GM11168 (cell line): ENCODE measurements at regions not wholly inside any gene's neighbourhood (a gene's known extent, or its start where the extent isn't known, plus 50 kb on each side); places are given as distances from the start of the nearest gene placed in this dataset.
"Not testable (repeated sequence)": the region's sequence is repeated elsewhere in the genome, so short reads cannot be mapped to it uniquely, and the experiment has no call there.

Source experiments
- in situ Hi-C: fragments of 300-500 bp; cut with MboI; formaldehyde crosslinking; loops from one replicate; pipeline ENCODE4 v1.12.0; 2022; ENCODE audit warnings: low sequenced_read_pairs; ENCODE audit not compliant: unreplicated experiment

GRCh38 chr4:79673377-79673776 is 265.3 kb upstream of the GK2 start:
- in situ Hi-C loops, result loop anchor here (10.0 kb wide), 1 partner anchor 459 kb away; no protein-coding TSS in a partner anchor

GRCh38 chr4:79666875-79667274 is 258.8 kb upstream of the GK2 start:
- in situ Hi-C loops, result no loop called here

GRCh38 chr4:79666112-79666511 is 258.1 kb upstream of the GK2 start:
- in situ Hi-C loops, result no loop called here

GRCh38 chr4:79663865-79664264 is 255.8 kb upstream of the GK2 start:
- in situ Hi-C loops, result no loop called here

GRCh38 chr4:79663141-79663540 is 255.1 kb upstream of the GK2 start:
- in situ Hi-C loops, result no loop called here

DNA sequence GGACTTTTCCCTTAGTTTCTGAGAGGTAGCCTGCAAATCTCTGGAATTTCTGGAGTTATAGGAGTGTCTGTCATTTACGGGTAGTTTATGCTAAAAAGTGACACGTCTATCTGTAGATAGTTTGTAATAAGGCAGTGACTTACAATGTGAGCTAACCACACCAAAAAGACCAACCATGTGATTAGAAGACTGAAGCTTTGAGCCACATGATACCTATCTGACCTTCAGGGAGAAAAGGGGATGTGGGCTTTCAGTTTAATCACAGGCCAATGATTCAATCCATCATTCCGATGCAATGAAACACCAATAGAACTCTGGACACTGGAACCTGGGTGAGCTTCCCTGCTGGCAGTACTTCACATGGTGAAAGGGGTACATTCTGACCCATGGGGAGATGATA is 254.6 kb upstream of the GK2 start:
- in situ Hi-C loops, result no loop called here

GRCh38 chr4:79661196-79661595 is 253.2 kb upstream of the GK2 start:
- in situ Hi-C loops, result no loop called here

DNA sequence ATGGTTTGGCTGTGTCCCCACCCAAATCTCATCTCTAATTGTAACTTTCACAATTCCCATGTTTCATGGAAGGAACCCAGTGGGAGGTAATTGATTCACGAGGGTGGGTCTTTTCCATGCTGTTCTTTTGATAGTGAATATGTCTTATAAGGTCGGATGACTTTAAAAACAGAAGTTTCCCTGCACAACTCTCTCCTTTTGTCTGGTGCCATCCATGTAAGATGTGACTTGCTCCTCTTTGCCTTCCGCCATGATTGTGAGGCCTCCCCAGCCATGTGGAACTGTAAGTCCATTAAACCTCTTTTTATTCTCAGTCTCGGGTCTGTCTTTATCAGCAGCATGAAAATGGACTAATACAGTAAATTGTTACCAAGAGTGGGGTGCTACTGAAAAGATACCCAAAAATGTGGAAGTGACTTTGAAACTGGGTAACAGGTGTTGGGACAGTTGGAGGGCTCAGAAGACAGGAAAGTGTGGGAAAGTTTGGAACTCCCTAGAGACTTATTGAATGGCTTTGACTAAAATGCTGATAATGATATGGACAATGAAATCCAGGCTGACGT is 251.4 kb upstream of the GK2 start:
- in situ Hi-C loops, result not testable (repeated sequence)

GRCh38 chr4:79657379-79657778 is 249.4 kb upstream of the GK2 start:
- in situ Hi-C loops, result no loop called here

- in situ Hi-C loops, result no loop called here
Measured at GRCh38 chr4:79653871-79654270, 245.8 kb upstream of the GK2 start.

DNA sequence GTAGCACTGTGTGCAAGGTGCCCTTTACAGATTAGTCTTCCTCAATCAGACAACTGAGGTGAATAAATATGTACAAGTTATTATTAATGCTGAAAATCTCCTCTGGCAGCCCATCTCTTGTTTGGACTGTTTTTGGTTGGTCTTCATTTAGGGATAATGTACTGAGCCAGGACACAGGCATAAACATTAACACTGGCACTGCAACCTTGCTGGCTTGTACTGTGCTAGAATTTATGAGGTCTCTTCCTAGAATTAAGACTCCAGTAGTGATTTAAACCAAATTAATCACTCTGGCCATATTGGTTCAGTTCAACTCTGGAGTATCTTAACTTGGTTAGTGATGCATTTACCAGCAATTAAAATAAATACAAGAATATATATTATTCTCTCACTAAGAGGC is 244.7 kb upstream of the GK2 start:
- in situ Hi-C loops, result no loop called here

DNA sequence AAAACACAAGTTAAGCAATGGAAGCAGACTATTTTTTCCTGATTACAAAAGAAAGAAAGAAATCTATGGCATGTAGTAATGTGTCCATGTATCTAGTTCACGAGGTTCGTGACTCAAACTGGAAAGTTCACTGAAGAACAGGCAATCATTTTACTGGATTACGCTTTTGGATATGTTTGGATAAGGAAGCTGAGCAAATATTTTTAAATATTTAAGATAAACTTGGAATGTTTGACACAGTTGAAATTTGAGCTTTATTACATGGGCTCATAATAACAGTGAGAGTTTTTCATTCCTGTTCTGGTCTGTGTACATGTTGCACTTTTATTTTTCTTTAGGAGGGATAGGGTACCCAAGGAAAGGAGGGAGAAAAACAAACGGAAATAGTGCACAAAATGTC is 244.2 kb upstream of the GK2 start:
- in situ Hi-C loops, result no loop called here

- in situ Hi-C loops, result no loop called here
Measured at GRCh38 chr4:79651456-79651855, 243.4 kb upstream of the GK2 start.

DNA sequence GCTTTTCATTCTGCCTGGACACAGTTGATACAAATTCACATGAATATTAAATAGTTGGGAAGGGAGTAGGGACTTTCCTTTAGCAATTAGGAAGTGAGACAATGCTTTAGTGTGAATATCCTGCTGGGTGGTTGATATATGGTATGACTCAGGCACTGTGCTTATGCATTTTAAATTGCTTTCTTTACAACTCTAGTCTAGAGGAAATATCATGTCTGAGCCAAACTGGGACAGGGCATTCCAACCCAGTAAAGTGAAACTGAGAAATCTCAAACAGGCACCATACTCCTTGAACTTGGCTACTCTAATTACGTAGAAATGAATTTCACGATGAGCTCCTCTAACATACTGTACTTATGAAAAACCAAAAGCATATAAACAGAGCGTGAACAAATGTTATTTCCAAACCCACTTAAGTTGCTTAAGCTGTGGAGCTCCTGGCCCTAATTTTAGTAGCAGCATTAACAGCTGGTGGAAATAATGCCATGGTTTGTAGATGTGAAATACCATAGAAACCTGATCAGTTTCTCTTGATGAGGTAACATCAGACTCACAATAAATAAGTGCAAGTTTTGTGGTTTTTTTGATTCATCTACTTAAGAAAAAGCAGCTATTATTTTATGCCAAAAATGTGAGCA is 242.9 kb upstream of the GK2 start:
- in situ Hi-C loops, result no loop called here

- in situ Hi-C loops, result no loop called here
Measured at GRCh38 chr4:79650217-79650616, 242.2 kb upstream of the GK2 start.

DNA sequence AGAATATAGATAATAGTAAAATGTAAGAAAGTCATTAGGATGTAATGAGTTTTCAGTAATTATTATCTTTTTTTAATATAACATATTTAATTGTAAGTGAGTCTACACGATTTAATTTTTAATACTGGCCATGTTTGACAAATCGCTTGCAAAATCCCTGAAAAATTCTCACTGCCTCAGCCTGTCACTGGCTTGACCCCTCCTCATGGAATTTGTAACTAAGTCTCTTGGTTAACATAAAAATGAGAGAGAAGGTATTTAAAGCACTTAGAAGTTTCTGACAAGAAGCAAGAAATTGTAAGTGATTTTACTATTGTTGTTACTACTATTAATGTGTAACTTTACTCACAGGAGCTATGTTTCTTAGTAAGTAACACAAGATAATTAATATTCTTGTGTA is 237.9 kb upstream of the GK2 start:
- in situ Hi-C loops, result no loop called here

DNA sequence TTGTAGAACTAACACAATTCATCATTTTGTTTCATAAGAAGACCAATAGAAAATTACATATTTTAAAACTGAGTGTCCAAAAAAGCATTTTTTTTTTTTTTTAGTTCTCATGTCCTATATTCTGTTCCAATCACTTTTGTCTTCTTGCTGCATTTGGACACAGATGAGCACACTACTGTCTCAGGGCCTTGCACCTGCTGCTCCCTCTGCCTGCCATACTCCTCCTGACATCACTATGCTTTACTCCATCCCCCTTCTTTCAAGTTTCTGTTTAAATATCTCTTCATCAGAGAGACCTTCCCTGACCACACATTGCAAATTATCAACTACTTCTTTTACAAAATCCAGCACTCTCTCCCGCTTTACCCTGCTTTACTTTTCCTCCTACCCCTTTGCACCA is 230.7 kb upstream of the GK2 start:
- in situ Hi-C loops, result no loop called here

DNA sequence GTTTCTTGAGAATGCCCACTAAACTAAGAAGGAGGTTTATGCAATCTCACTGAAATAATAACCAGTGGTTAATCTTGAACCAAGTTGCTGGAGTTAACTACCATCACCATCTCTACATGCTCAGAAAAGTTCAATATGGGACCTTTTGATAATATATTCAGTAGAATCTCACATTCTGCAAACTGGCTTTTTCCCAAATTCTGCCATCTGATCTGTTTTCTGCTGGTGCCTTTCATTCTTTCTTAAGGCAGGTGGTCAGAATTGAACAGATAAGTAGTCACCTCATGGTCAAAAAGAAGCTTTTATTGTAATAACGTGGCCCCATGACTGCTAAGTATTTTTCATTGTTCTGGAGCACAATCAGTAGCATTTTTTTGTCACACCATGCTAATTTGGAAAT is 229.0 kb upstream of the GK2 start:
- in situ Hi-C loops, result no loop called here

DNA sequence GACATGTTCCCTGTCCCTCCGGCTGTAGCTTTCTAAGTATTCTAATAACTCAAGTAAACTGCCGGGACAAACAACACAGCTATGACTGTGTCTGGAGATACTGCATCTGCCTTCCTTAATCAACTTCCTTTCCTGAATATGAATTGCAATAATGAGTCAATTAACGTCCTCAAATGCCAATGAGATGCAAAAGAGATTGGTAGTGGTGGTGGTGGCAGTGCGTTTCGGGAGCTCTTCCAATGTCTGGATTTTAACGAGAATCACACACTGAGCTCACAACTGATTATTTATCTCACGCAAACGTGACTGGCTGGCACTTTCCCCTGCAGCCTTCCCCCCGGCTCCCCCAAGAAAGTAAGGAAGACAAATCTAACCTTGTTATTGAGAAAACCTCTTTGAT is 226.1 kb upstream of the GK2 start:
- in situ Hi-C loops, result no loop called here

DNA sequence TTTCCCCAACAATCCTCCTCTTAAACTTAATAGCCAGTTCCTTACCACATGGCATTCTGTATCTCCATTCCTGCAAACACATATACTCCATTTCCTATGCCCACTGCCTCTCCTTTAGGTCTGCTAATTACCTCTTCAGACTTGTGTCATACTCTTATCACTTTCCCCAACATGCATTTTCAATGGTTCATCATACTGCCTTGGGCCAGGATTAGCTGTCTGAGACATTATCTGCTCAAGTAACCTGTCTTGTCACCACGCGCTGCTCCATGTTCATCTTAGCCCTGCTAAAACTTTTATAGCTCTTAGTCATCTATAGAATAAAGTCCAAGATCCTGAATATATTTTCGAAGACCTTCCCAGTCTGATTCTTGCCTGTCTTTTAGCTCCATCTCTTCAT is 224.1 kb upstream of the GK2 start:
- in situ Hi-C loops, result no loop called here

DNA sequence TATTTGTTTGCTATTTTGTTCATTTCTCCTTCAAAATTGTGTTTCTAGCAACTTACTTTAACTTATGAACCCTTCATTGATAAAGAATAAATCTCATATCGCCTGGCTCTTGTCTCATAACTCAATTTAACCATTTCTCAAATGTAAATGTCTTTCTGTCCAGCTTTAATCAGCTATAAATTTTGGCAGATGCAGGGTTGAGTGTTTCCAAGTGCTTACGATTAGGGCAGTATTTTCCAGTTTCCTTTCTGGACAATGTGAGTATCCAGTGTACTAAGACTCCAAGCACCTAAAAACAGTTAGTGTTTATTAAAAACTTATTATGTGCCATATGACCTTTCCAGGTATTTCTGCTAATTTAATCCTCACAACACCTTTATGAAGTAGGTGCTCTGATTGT is 218.6 kb upstream of the GK2 start:
- in situ Hi-C loops, result no loop called here

GRCh38 chr4:79626101-79626500 is 218.1 kb upstream of the GK2 start:
- in situ Hi-C loops, result no loop called here
